ENCODE measurements at regions not wholly inside any gene's neighbourhood (a gene's known extent, or its start where the extent isn't known, plus 50 kb on each side); places are given as distances from the start of the nearest gene placed in this dataset.

GRCh38 chr20:50412069-50412468 lies 98.1 kb upstream of the PTPN1 start:
- no peak for DNase-seq

- DNase-seq, result no peak
Measured at GRCh38 chr20:50412499-50412898, 97.7 kb upstream of the PTPN1 start.

- no peak for DNase-seq
Measured at GRCh38 chr20:50413088-50413500, 97.1 kb upstream of the PTPN1 start.

GRCh38 chr20:50415021-50415515 lies 95.1 kb upstream of the PTPN1 start:
- no peak for DNase-seq

- DNase-seq, result no peak
Measured at GRCh38 chr20:50415516-50416268, 94.5 kb upstream of the PTPN1 start.

- DNase-seq, result no peak
Measured at GRCh38 chr20:50416269-50417022, 93.7 kb upstream of the PTPN1 start.

GRCh38 chr20:50417023-50417329 lies 93.2 kb upstream of the PTPN1 start:
- no peak for DNase-seq

- DNase-seq, result no peak
Measured at GRCh38 chr20:50417484-50418235, 92.5 kb upstream of the PTPN1 start.

GRCh38 chr20:50418890-50419642 lies 91.1 kb upstream of the PTPN1 start:
- no peak for DNase-seq

- no peak for DNase-seq
Measured at GRCh38 chr20:50420380-50420779, 89.8 kb upstream of the PTPN1 start.

GRCh38 chr20:50421356-50422340 lies 88.5 kb upstream of the PTPN1 start:
- DNase-seq, result no peak

- DNase-seq, result no peak
Measured at GRCh38 chr20:50423758-50424157, 86.4 kb upstream of the PTPN1 start.

- DNase-seq, result no peak
Measured at GRCh38 chr20:50425076-50425475, 85.1 kb upstream of the PTPN1 start.

- no peak for DNase-seq
Measured at GRCh38 chr20:50426866-50427718, 83.1 kb upstream of the PTPN1 start.

- no peak for DNase-seq
Measured at GRCh38 chr20:50427719-50428083, 82.5 kb upstream of the PTPN1 start.

- no peak for DNase-seq
Measured at GRCh38 chr20:50428097-50428828, 81.9 kb upstream of the PTPN1 start.

- no peak for DNase-seq
Measured at GRCh38 chr20:50429412-50429811, 80.8 kb upstream of the PTPN1 start.

- DNase-seq, result no peak
Measured at GRCh38 chr20:50431066-50431450, 79.1 kb upstream of the PTPN1 start.

GRCh38 chr20:50433001-50433761 lies 77.0 kb upstream of the PTPN1 start:
- DNase-seq, result no peak

All from activated T-cell treated with anti-CD3 and anti-CD28 coated beads, Interleukin-2, amount 50 U/mL, for 48 hours (primary cell).